HL-60 (cell line): ENCODE measurements at regions not wholly inside any gene's neighbourhood (a gene's known extent, or its start where the extent isn't known, plus 50 kb on each side); places are given as distances from the start of the nearest gene placed in this dataset.

Source experiments
- CTCF ChIP-seq: IDR thresholded peaks from one replicate; pipeline ENCODE4 v1.5.1; 2011; ENCODE audit warnings: low read length, control low read depth, inconsistent platforms; ENCODE audit not compliant: insufficient read depth
- GABPA ChIP-seq: IDR thresholded peaks from 2 replicates; pipeline ENCODE4 v1.6.1; 2012; ENCODE audit warnings: low read depth
- POLR2AphosphoS5 ChIP-seq: IDR thresholded peaks from 2 replicates; pipeline ENCODE4 v1.6.1; 2012; ENCODE audit warnings: low read depth

GRCh38 chr11:106344394-106344793, 266.9 kb downstream of the AASDHPPT start:
- TF ChIP-seq CTCF (no peak), POLR2AphosphoS5 (no peak), GABPA (no peak)
